Cardiac fibroblast (primary cell): ENCODE measurements at regions not wholly inside any gene's neighbourhood (a gene's known extent, or its start where the extent isn't known, plus 50 kb on each side); places are given as distances from the start of the nearest gene placed in this dataset.

Experiments
- DNase-seq, 2 donors: peaks; one replicate each; pipeline versions ENCODE4 v3.0.0 to v3.0.0-alpha.2; 2010; ENCODE audit warnings: low read depth in 2 of 2
- H3K4me3 ChIP-seq, 2 donors: replicated peaks in 1 of 2; 1 replicate in 1 of 2; 2 replicates in 1 of 2; pipeline ENCODE4 v1.5.1; 2011; ENCODE audit warnings: low read depth in 2 of 2, low read length in 2 of 2, mild to moderate bottlenecking in 2 of 2, moderate library complexity in 1 of 2
- TF ChIP-seq, protein P1 (sequence below): IDR thresholded peaks from one replicate; pipeline ENCODE4 v1.5.1; 2011; ENCODE audit warnings: low read depth, mild to moderate bottlenecking, low read length, inconsistent platforms

DNA sequence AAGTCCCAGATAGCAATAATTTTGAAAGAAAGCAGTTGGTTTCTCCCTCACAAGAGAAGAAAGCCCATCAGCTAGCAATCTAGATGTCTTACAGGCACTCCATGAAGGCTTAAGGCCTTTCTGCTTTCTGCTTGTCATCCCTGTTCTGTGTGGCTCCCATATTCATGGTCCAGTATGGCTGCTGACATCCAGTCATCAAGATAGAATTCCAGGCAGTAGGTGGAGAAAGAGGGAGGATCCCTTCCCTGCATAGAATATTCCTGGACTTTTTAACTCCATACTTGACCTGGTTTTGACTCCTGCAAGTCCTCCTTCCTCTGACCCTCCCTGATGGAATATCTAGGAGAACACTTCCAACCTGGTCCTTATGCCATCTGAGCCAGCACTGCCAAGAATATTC lies 389.9 kb upstream of the AKR1E2 start:
- no peak overlapping the region for H3K4me3 ChIP-seq
- TF ChIP-seq, protein P1, sequence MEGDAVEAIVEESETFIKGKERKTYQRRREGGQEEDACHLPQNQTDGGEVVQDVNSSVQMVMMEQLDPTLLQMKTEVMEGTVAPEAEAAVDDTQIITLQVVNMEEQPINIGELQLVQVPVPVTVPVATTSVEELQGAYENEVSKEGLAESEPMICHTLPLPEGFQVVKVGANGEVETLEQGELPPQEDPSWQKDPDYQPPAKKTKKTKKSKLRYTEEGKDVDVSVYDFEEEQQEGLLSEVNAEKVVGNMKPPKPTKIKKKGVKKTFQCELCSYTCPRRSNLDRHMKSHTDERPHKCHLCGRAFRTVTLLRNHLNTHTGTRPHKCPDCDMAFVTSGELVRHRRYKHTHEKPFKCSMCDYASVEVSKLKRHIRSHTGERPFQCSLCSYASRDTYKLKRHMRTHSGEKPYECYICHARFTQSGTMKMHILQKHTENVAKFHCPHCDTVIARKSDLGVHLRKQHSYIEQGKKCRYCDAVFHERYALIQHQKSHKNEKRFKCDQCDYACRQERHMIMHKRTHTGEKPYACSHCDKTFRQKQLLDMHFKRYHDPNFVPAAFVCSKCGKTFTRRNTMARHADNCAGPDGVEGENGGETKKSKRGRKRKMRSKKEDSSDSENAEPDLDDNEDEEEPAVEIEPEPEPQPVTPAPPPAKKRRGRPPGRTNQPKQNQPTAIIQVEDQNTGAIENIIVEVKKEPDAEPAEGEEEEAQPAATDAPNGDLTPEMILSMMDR, result no peak
- DNase-seq, result no peak

- TF ChIP-seq, protein P1, result no peak
- DNase-seq, result no peak
- no peak overlapping the region for H3K4me3 ChIP-seq
Measured at GRCh38 chr10:4434516-4435071, 391.4 kb upstream of the AKR1E2 start.

DNA sequence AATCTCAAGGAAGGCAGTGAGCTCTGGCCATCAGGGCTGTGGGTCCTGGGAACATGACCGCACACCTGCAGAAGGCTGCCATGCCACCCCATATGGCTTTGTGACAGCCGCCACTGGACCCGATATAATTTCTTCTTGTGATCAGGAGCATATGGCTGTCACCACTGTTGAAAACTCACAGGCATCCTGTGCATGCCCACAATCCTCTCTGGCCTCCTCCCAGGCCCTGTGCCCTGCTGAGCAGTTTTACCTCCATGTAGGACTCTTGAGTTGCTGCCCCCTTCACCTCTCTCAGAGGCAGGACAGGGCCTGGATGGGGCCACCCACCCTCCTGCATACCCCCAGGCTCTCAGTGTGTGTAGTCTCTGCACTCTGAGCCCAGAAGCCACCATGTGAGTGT lies 391.9 kb upstream of the AKR1E2 start:
- TF ChIP-seq, protein P1, result no peak
- no peak overlapping the region for H3K4me3 ChIP-seq
- no peak for DNase-seq

DNA sequence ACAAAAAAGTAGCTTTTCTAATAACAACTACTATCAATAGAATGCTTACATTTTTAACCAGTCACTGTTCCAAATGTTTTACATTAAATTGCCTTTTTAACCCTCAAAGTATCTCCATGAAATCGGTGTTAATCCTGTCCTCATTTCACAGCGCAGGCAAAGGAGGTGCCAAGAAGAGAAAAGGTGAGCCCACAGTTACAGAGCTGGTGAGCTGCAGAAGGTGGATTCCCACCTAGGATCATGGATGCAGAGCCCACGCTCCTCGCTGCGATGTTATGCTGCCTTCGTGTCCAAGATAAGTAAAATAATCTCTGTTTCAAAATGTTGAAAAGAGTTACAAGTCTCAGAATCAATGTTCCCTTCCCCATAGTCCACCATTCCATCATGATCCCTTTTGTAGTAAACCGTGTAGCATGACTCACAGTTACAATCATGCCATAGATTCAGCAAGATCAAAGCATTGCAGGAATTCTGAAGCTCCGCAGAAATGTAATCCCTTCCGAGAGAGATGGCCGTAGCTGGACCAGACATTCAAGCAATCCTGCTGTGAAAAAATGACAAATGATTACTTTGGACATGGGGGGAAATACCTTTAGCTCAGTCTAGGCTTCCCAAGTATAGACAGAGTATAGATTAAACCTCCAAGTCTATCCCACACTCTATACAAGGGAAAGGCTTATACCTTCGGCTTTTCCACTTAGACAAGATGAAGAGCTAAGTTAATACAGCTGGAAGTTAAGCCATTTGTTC lies 394.7 kb upstream of the AKR1E2 start:
- DNase-seq, result peak in 1 of 2 donors; percentile 12
- no peak overlapping the region for H3K4me3 ChIP-seq
- TF ChIP-seq, protein P1, result no peak

DNA sequence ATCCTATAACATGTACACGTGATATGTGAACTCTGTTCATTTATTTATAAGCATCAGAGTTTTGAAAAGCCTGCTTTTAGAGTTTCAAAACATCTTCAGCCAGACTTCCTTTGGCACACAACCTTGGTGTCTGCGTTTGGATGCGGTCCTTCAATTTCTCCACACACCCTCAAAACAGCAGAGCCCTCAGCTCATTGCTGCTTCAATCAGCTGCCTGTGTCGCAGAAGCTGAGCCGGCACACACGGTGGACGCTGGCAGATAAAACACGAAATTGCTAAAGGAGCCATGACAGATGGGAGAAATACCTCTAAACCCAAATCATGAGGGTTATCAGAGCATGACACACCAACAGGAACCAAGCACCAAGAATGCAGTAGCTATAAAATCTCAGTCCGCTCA lies 396.4 kb upstream of the AKR1E2 start:
- TF ChIP-seq, protein P1, result no peak
- no peak overlapping the region for H3K4me3 ChIP-seq
- DNase-seq, result peak in 1 of 2 donors; percentile 8

DNA sequence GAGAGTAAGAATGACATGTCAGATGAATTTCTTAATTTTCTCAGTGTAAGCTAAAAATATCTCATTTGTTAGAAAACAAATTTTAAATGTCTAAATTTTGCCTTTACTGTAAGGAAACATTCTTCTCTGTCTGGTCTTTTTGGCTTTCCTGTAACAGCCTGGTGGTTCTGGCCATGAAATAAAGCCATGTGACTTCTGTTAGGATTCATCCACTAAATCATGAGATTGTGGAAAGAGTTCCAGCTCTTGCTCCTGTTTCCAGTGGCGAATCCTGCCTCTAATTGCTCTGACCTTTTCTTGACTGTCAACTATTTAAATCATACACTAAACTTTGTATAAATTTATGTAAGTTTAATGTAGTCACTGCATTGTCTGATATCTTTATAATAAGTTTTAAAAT lies 398.5 kb upstream of the AKR1E2 start:
- TF ChIP-seq, protein P1, result no peak
- no peak overlapping the region for H3K4me3 ChIP-seq
- DNase-seq, result no peak
